ENCODE measurements at regions not wholly inside any gene's neighbourhood (a gene's known extent, or its start where the extent isn't known, plus 50 kb on each side); places are given as distances from the start of the nearest gene placed in this dataset.

DNA sequence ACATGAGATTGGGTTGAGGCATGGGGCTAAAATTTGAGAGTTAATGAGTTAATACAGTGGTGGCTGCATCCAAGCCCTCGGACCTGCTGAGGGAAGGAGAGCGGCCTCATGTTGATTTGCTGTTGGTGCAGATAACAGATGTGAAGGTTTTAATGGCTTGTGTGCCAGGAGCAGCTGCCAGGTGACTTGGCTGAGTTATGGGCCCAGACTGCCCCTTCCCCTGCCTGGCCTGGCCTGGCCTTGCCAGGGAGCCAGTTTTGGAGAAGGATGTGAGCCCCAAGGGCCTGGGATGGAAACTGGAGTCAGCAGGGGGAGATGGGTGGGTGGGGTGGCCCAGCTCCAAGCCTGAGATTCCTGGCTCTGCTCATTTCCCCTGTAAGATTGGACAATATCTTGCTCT is 230.1 kb downstream of the CBLN1 start:
- H3K36me3 ChIP-seq = no peaks in the 10 kb centered on the region
- H3K27me3 ChIP-seq = no peaks in the 10 kb centered on the region
- no peaks in the 10 kb centered on the region for H3K9me3 ChIP-seq
- H3K4me3 ChIP-seq = no peak overlapping the region
- peaks cover 0 to 7% of the 10 kb centered on the region in 2 donors for H3K4me1 ChIP-seq
- intact Hi-C loops (cut with DNase I; ENCODE audit: low total_unique reads) = no loop called here
- DNase-seq = peak in 1 of 2 donors; percentile 20
- H3K27ac ChIP-seq = peak overlapping the region in 1 of 2 donors; percentile 25
- no peak for TF ChIP-seq POLR2A (IDR thresholded peaks at IDR 0.05)
- TF ChIP-seq, protein P1, sequence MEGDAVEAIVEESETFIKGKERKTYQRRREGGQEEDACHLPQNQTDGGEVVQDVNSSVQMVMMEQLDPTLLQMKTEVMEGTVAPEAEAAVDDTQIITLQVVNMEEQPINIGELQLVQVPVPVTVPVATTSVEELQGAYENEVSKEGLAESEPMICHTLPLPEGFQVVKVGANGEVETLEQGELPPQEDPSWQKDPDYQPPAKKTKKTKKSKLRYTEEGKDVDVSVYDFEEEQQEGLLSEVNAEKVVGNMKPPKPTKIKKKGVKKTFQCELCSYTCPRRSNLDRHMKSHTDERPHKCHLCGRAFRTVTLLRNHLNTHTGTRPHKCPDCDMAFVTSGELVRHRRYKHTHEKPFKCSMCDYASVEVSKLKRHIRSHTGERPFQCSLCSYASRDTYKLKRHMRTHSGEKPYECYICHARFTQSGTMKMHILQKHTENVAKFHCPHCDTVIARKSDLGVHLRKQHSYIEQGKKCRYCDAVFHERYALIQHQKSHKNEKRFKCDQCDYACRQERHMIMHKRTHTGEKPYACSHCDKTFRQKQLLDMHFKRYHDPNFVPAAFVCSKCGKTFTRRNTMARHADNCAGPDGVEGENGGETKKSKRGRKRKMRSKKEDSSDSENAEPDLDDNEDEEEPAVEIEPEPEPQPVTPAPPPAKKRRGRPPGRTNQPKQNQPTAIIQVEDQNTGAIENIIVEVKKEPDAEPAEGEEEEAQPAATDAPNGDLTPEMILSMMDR (IDR thresholded peaks at IDR 0.05) = no peak

DNA sequence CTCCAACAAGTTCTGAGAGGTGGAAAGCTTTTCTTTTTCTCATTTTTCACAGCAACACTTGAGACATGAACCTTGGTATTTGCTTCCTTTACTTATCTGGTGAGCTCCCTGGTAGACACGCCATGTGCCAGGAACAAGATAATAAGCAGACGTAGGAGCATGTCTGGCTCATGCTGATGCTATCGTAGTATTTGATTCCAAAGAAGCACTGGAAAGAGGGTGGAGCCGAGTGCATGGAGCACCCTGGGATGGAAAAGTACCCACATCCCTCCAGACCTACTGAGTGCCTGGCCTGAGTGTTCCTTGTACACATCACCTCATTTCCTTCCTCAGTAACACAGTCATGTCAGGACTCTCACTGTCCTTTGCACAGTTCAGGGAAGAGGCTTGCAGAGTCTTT is 231.0 kb downstream of the CBLN1 start:
- Histone ChIP-seq H3K4me1 (peaks cover 0 to 7% of the 10 kb centered on the region in 2 donors), H3K4me3 (no peak overlapping the region), H3K36me3 (no peaks in the 10 kb centered on the region), H3K9me3 (no peaks in the 10 kb centered on the region), H3K27me3 (no peaks in the 10 kb centered on the region), H3K27ac (peak overlapping the region in 1 of 2 donors; percentile 25)
- intact Hi-C loops (cut with DNase I; ENCODE audit: low total_unique reads) = no loop called here
- TF ChIP-seq, protein P1 (IDR thresholded peaks at IDR 0.05) = no peak
- TF ChIP-seq POLR2A (IDR thresholded peaks at IDR 0.05) = no peak
- peak; percentile 18 to 45 for DNase-seq

DNA sequence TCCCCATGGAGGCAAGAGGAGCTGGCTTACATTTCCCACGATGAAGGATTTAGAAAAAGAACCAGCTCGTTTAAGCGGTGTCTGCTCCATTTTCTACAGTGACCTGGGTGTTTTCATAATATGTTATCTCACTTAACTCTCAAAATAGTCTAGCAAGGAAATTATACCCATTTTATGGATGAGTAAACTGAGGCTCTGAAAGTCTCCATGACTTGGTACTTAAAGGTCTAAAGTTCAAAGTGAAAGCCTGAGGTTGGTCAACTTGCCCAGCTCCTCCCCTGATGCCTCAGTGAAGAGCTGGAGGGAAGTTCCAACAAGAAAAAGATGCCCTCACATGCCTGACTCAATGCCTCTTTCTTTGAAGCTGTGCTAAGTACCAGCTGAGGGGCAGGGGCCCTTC is 232.0 kb downstream of the CBLN1 start:
- Histone ChIP-seq H3K4me1 (peaks cover 0 to 7% of the 10 kb centered on the region in 2 donors), H3K27me3 (no peaks in the 10 kb centered on the region), H3K4me3 (no peak overlapping the region), H3K9me3 (no peaks in the 10 kb centered on the region), H3K36me3 (no peaks in the 10 kb centered on the region), H3K27ac (no peak overlapping the region)
- TF ChIP-seq, protein P1 (IDR thresholded peaks at IDR 0.05) = no peak
- TF ChIP-seq POLR2A (IDR thresholded peaks at IDR 0.05) = no peak
- no peak for DNase-seq
- intact Hi-C loops (cut with DNase I; ENCODE audit: low total_unique reads) = no loop called here

DNA sequence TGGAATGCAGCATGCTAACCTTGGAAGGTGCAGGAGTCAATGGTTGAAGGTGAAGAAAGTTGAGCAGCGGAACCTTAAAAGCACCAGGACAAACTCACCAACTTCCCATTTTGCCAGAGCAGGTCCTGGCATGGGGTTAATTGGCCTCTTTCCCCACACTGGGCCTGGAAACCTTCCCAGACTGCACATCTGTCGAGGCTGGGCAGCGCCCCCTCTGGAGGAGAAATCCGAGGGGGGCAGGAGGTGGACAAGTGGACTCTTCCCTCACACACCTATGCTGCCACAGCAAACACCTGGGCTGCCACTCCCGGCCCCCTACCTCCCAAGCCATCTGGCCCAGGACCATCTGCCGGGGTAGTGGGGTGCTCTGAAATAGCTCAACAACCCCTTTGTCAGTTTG is 232.4 kb downstream of the CBLN1 start:
- no peak for TF ChIP-seq POLR2A (IDR thresholded peaks at IDR 0.05)
- TF ChIP-seq, protein P1 (IDR thresholded peaks at IDR 0.05) = no peak
- H3K4me3 ChIP-seq = no peak overlapping the region
- intact Hi-C loops (cut with DNase I; ENCODE audit: low total_unique reads) = no loop called here

DNA sequence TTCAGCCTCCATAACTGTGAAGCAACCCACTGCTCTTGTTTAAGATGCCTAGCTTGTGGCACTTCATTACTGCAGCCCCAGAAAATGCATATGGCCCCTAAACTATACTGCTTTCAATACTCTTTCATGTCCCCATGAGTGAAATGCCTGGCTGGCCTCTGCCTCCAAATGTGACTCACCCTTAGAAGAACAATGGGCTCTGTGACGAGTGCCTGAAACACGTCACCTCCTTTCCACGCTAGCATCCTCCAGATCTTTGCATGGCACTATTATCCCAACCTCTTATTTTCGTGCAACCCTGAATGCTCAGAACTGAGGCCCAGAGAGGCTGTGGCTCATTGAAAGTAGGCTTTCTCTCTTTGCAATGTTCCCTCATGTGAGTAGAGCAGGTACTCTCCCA is 233.1 kb downstream of the CBLN1 start:
- DNase-seq = no peak
- Histone ChIP-seq H3K36me3 (no peaks in the 10 kb centered on the region), H3K4me3 (no peak overlapping the region), H3K27me3 (no peaks in the 10 kb centered on the region), H3K27ac (no peak overlapping the region), H3K9me3 (no peaks in the 10 kb centered on the region), H3K4me1 (peaks cover 0 to 7% of the 10 kb centered on the region in 2 donors)
- TF ChIP-seq, protein P1 (IDR thresholded peaks at IDR 0.05) = no peak
- no peak for TF ChIP-seq POLR2A (IDR thresholded peaks at IDR 0.05)
- intact Hi-C loops (cut with DNase I; ENCODE audit: low total_unique reads) = no loop called here

More for the DNA sequence above, 232.4 kb downstream of the CBLN1 start:
- H3K27ac ChIP-seq = no peak overlapping the region
- H3K27me3 ChIP-seq = no peaks in the 10 kb centered on the region
- H3K4me1 ChIP-seq = peaks cover 0 to 7% of the 10 kb centered on the region in 2 donors
- H3K9me3 ChIP-seq = no peaks in the 10 kb centered on the region
- no peak for DNase-seq
- no peaks in the 10 kb centered on the region for H3K36me3 ChIP-seq

Measured in uterus (tissue), 3 donors.